ENCODE measurements at regions not wholly inside any gene's neighbourhood (a gene's known extent, or its start where the extent isn't known, plus 50 kb on each side); places are given as distances from the start of the nearest gene placed in this dataset.

- no peaks in the 10 kb centered on the region for H3K4me1 ChIP-seq
- intact Hi-C loops (cut with DNase I; ENCODE audit: low total_unique reads), result no loop called here
- H3K4me3 ChIP-seq, result no peak overlapping the region
- H3K36me3 ChIP-seq, result no peaks in the 10 kb centered on the region
- no peak for TF ChIP-seq CTCF (IDR thresholded peaks at IDR 0.05)
- no peak overlapping the region for H3K27ac ChIP-seq
- no peak for DNase-seq
- H3K27me3 ChIP-seq, result no peaks in the 10 kb centered on the region
- H3K9me3 ChIP-seq, result no peaks in the 10 kb centered on the region
These were observed 335.0 kb downstream of the CBLN2 start for GRCh38 chr18:72208920-72209676.

- Histone ChIP-seq H3K4me1 (no peaks in the 10 kb centered on the region), H3K27ac (no peak overlapping the region), H3K4me3 (no peak overlapping the region), H3K36me3 (no peaks in the 10 kb centered on the region), H3K9me3 (no peaks in the 10 kb centered on the region), H3K27me3 (no peaks in the 10 kb centered on the region)
- intact Hi-C loops (cut with DNase I; ENCODE audit: low total_unique reads), result no loop called here
- TF ChIP-seq CTCF (IDR thresholded peaks at IDR 0.05), result no peak
- no peak for DNase-seq
These were observed 336.9 kb downstream of the CBLN2 start for GRCh38 chr18:72207280-72207679.

- no peaks in the 10 kb centered on the region for H3K4me1 ChIP-seq
- H3K27ac ChIP-seq, result no peak overlapping the region
- H3K4me3 ChIP-seq, result no peak overlapping the region
- no peak for DNase-seq
- no peaks in the 10 kb centered on the region for H3K9me3 ChIP-seq
- intact Hi-C loops (cut with DNase I; ENCODE audit: low total_unique reads), result no loop called here
- H3K36me3 ChIP-seq, result no peaks in the 10 kb centered on the region
- no peak for TF ChIP-seq CTCF (IDR thresholded peaks at IDR 0.05)
- no peaks in the 10 kb centered on the region for H3K27me3 ChIP-seq
These were observed 337.3 kb downstream of the CBLN2 start for GRCh38 chr18:72206814-72207213.

GRCh38 chr18:72201032-72201431, 343.1 kb downstream of the CBLN2 start:
- no peaks in the 10 kb centered on the region for H3K27me3 ChIP-seq
- intact Hi-C loops (cut with DNase I; ENCODE audit: low total_unique reads), result no loop called here
- H3K9me3 ChIP-seq, result no peaks in the 10 kb centered on the region
- no peak for DNase-seq
- H3K4me3 ChIP-seq, result no peak overlapping the region
- H3K27ac ChIP-seq, result no peak overlapping the region
- TF ChIP-seq CTCF (IDR thresholded peaks at IDR 0.05), result no peak
- H3K4me1 ChIP-seq, result no peaks in the 10 kb centered on the region
- no peaks in the 10 kb centered on the region for H3K36me3 ChIP-seq

- no peak overlapping the region for H3K27ac ChIP-seq
- H3K4me3 ChIP-seq, result no peak overlapping the region
- no peaks in the 10 kb centered on the region for H3K27me3 ChIP-seq
- intact Hi-C loops (cut with DNase I; ENCODE audit: low total_unique reads), result no loop called here
- DNase-seq, result no peak
- no peaks in the 10 kb centered on the region for H3K4me1 ChIP-seq
- no peak for TF ChIP-seq CTCF (IDR thresholded peaks at IDR 0.05)
- no peaks in the 10 kb centered on the region for H3K36me3 ChIP-seq
- no peaks in the 10 kb centered on the region for H3K9me3 ChIP-seq
These were observed 346.6 kb downstream of the CBLN2 start for GRCh38 chr18:72197591-72197990.

- no peak for TF ChIP-seq CTCF (IDR thresholded peaks at IDR 0.05)
- no peak for DNase-seq
- Histone ChIP-seq H3K36me3 (no peaks in the 10 kb centered on the region), H3K9me3 (no peaks in the 10 kb centered on the region), H3K4me1 (no peaks in the 10 kb centered on the region), H3K4me3 (no peak overlapping the region), H3K27ac (no peak overlapping the region), H3K27me3 (no peaks in the 10 kb centered on the region)
- intact Hi-C loops (cut with DNase I; ENCODE audit: low total_unique reads), result no loop called here
These were observed 350.1 kb downstream of the CBLN2 start for GRCh38 chr18:72194072-72194471.

Measured in tibial artery (tissue), 4 donors.